GM13976 (cell line): ENCODE measurements at regions not wholly inside any gene's neighbourhood (a gene's known extent, or its start where the extent isn't known, plus 50 kb on each side); places are given as distances from the start of the nearest gene placed in this dataset.
"Not testable (repeated sequence)": the region's sequence is repeated elsewhere in the genome, so short reads cannot be mapped to it uniquely, and the experiment has no call there.

Source experiments
- DNase-seq: peaks from one replicate; pipeline ENCODE4 v3.0.0; 2012; ENCODE audit warnings: low spot score
- in situ Hi-C: fragments of 300-500 bp; cut with MboI; formaldehyde crosslinking; loops from one replicate; pipeline ENCODE4 v1.12.0; 2022; ENCODE audit warnings: low sequenced_read_pairs, mixed read lengths, inconsistent platforms; ENCODE audit not compliant: unreplicated experiment
- TF ChIP-seq, protein P1 (sequence below): IDR thresholded peaks from 2 replicates; pipeline ENCODE4 v1.5.1; 2012; ENCODE audit warnings: borderline replicate concordance, mild to moderate bottlenecking; ENCODE audit not compliant: insufficient read depth; ENCODE audit errors: extremely low read depth, missing control alignments, control extremely low read depth

DNA sequence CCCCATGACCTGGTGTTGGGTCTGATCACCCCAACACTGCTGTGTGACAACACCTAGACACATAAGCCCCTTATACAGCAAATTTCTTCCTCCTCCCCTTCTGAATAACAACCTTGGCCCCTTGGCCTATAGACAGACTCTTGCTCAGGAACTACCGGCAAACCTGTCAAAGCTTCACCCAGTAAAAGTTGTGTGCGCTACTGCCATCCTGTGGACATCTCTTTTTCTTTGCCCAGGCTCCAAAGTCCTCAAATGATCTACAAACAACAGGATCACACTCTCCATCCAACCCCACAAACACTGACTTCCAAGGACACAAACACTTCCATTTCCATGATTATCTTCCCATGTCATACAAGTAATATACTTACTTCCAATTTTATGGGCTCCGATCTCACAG, 1265.8 kb downstream of the RPIA start:
- DNase-seq: peak; percentile 6
- TF ChIP-seq, protein P1, sequence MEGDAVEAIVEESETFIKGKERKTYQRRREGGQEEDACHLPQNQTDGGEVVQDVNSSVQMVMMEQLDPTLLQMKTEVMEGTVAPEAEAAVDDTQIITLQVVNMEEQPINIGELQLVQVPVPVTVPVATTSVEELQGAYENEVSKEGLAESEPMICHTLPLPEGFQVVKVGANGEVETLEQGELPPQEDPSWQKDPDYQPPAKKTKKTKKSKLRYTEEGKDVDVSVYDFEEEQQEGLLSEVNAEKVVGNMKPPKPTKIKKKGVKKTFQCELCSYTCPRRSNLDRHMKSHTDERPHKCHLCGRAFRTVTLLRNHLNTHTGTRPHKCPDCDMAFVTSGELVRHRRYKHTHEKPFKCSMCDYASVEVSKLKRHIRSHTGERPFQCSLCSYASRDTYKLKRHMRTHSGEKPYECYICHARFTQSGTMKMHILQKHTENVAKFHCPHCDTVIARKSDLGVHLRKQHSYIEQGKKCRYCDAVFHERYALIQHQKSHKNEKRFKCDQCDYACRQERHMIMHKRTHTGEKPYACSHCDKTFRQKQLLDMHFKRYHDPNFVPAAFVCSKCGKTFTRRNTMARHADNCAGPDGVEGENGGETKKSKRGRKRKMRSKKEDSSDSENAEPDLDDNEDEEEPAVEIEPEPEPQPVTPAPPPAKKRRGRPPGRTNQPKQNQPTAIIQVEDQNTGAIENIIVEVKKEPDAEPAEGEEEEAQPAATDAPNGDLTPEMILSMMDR: peak; percentile 20
- in situ Hi-C loops: not testable (repeated sequence)

DNA sequence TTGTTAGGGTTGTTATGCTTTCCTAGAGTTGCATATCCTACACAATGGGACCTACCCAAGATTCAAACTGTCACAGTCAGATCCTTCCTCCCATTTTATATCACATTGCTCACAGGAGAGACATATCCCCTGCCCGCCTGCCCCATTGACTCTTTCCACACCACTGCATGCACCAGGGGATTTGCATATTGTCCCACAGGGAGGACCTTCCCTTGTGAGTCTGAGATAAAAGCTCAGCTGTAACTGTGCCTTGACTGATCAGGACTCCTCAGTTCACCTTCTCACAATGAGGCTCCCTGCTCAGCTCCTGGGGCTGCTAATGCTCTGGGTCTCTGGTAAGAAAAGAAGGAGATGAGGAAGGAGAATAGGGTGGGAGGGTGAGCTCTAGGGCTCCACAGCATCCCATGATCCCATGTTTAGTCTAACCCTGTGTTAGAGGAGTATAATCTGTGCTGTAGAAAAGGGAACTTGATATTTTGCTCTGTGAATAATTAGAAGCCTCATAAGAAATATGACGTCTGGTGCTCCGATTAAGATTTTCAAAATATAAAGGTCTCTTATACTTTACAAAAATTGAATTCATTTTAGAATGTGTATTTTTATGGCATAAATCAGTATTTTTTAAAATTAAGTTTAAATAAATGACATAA, 1268.4 kb downstream of the RPIA start:
- in situ Hi-C loops: not testable (repeated sequence)

DNA sequence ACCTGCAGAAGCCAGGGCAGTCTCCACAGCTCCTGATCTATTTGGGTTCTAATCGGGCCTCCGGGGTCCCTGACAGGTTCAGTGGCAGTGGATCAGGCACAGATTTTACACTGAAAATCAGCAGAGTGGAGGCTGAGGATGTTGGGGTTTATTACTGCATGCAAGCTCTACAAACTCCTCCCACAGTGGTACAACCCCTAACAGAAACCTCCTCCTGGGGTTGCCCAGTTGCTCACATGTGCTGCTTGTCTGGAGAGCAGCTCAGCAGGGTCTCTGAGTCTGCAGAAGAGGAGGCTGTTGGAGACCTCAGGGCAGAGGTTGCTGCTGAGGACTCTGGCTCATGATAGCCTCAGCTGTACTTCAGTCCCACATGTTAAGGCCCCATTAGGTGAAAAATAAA, 1269.1 kb downstream of the RPIA start:
- DNase-seq, in situ Hi-C loops: not testable (repeated sequence)

More for the DNA sequence above, 1268.4 kb downstream of the RPIA start:
- DNase-seq: not testable (repeated sequence)

DNA sequence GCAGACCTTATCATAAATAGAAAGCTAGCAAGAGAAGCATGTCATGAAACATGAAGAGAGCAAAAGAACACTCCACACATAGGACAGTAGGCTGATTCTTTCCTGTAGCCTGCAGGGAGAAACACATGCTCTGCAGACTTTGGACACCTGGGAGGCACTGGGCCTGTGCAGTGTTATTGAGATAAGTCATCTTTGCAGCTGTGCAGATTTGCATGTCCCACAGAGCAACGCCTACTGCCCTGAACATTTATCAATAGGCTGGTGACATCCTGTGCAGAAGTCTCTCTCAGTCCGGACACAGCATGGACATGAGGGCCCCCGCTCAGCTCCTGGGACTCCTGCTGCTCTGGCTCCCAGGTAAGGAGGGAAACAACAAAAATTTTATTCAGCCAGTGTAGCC, 1277.1 kb downstream of the RPIA start:
- DNase-seq, in situ Hi-C loops: not testable (repeated sequence)

DNA sequence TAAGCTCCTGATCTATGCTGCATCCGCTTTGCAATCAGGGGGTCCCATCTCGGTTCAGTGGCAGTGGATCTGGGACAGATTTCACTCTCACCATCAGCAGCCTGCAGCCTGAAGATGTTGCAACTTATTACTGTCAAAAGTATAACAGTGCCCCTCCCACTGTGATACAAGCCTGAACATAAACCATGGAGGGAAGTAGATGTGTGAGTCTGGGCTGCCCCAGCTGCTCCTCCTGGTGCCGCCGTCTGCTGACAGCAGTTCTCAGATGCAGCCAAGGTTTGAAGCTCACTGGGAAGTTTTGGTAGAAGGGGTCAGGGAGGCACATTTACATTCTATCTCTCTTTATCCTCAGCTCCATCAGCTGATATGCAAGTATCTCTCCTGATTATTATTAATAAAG, 1277.7 kb downstream of the RPIA start:
- DNase-seq, in situ Hi-C loops: not testable (repeated sequence)

DNA sequence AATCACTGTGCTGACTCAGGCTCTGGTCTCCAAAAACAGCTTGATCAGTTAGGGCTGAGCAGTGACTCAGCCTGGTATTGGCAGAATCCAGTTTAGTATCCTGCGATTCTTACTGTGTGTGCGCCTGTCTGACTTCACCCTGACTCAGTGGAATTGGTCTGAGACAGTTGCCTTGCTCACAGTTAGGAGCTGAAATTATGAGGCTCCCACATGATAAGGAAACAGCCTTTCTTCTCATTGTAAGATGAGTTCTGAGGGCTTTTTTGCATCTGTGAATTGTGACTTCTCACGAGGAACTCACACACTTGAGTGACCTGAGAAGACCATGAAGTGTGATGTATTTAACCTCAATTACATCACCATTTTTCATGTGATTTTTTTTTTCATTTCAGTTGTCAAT, 1282.4 kb downstream of the RPIA start:
- in situ Hi-C loops: not testable (repeated sequence)

DNA sequence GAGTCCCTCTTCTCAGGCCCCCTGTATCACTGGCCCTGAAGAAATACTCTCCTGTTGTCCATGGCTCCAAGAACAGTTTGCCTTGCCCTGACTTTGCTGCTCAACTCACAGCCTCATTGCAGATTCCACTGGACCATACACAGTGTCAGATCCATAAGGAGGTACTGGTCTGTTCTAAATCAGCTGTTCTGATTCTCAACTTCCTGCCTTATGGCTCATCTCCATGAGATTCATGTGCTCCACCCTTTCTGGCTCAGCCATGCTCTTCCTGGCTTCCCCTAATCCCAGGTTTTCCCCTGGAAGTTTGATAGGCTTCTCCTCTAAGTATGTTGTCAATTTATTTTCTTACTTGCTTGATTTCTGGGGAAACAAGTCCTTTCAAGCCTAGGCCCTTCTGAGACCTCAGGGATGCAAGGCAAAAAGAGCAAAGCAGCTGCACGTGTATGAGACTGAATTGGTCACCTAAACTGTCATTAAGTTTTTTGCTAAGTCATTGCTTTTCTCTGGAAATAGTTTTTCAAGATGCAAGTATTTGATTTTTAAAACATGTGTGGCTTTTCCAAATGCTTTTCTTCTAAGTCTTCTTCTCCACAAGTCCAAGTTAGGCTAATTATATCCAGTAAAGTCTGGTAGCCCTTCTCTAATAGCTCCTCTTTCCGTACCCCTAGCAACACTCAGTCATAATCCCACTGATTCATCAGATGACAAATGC, 1288.5 kb downstream of the RPIA start:
- DNase-seq, in situ Hi-C loops: not testable (repeated sequence)

More for the DNA sequence above, 1282.4 kb downstream of the RPIA start:
- DNase-seq: not testable (repeated sequence)

DNA sequence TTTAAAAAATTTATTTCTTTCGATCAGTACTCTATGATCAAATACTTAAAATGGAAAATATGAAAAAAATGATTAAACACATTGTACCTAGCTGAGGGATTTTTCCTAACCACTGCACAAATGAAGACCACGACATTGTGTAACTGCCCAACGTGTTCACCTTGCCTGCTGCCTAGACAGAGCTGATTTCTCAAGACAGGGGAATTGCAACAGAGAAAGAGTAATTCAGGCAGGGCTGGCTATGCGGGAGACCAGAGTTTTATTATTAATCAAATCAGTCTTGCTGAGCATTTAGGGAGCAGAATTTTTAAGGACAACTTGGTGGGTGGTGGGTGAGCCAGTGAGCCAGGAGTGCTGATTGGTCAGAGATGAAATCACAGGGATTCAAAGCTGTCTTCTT, 1290.8 kb downstream of the RPIA start:
- DNase-seq, in situ Hi-C loops: not testable (repeated sequence)

DNA sequence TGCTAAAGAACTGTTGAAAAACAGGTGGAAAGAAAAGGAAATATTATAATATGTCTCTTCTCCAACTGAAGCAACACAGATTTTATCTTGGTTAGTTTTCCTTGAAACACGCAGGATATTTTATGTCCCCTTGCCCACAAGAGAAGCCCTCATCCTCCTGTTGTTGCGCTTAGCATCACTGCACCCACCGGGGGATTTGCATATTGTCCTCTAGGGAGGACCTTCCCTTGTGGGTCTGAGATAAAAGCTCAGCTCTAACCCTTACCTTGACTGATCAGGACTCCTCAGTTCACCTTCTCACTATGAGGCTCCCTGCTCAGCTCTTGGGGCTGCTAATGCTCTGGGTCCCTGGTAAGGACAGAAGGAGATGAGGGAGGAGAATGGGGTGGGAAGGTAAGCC, 1294.2 kb downstream of the RPIA start:
- in situ Hi-C loops, DNase-seq: not testable (repeated sequence)

DNA sequence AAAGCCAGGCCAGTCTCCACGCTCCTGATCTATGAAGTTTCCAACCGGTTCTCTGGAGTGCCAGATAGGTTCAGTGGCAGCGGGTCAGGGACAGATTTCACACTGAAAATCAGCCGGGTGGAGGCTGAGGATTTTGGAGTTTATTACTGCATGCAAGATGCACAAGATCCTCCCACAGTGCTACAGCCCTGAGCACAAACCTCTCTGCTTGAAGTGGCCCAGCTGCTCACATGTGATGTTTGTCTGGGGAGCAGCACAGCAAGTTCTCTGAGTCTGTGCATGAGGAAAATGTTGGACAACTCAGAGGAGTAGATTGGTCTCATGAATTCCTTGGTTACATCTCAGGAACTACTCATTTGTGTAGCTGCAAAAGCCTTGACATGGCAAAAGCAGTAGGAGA, 1295.1 kb downstream of the RPIA start:
- DNase-seq, in situ Hi-C loops: not testable (repeated sequence)

DNA sequence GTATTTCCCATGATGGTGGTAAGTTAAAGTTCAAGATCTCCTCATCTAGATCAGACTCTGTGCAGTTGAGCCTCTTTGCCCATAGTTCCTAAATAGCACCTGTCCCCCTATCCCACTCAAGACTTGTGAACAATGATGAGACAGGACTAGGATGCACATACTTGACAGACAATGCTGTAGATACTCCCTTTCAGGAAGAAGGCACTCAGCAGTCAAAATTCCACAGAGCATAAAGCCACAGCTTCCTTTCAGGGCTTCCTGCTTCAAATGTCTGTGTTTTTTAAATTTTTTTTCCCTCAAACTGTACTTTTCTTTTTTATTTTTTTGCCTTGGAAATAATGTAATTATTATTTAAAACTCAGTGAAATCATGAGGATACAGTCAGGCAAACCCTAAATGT, 1305.3 kb downstream of the RPIA start:
- in situ Hi-C loops, DNase-seq: not testable (repeated sequence)

DNA sequence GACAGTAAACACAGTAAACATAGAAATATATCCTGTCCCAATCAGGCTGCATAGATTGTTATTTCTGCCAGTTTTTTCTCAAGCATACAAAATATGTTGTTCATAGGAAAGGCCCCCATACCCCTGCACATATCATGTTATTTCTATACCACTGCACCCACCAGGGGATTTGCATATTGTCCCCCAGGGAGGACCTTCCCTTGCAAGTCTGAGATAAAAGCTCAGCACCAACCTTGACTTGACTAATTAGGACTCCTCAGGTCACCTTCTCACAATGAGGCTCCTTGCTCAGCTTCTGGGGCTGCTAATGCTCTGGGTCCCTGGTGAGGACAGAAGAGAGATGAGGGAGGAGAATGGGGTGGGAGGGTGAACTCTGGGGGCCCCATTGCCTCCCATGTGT, 1313.1 kb downstream of the RPIA start:
- in situ Hi-C loops, DNase-seq: not testable (repeated sequence)

DNA sequence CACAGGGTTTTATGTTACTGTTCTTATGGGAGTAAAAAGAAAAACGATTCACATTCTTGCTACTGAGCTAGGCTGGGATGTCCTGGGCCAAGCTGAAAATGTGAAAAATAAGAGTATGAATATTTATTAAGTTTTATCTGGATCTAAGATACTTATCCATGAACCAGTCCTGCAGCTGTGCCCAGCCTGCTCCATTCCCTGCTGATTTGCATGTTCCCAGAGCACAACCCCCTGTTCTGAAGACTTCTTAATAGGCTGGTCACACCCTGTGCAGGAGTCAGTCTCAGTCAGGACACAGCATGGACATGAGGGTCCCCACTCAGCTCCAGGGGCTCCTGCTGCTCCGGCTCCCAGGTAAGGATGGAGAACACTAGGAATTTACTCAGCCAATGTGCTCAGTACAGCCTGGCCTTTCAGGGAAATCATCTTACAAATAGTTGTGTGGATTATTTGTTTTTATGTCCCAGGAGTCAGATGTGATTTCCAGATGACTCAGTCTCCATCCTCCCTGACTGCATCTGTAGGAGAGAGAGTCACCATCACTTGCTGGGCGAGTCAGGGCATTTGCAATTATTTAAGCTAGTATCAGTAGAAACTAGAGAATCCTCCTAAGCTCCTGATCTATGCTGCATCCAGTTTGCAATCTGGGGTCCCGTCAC, 1319.1 kb downstream of the RPIA start:
- DNase-seq, in situ Hi-C loops: not testable (repeated sequence)

DNA sequence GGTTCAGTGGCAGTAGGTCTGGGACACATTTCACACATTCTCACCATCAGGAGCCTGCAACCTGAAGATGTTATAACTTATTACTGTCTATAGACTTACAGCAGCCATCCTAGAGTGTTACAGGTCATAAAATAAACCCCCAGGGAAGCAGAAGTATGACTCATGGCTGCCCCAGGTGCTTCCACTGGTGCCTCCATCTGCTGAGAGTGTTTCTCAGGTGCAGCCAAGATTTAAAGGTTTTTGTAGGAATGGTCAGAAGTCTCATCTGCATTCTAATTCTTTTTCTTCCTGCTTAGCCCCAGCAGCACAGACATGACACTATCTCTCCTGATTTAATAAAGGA, 1319.6 kb downstream of the RPIA start:
- in situ Hi-C loops, DNase-seq: not testable (repeated sequence)

DNA sequence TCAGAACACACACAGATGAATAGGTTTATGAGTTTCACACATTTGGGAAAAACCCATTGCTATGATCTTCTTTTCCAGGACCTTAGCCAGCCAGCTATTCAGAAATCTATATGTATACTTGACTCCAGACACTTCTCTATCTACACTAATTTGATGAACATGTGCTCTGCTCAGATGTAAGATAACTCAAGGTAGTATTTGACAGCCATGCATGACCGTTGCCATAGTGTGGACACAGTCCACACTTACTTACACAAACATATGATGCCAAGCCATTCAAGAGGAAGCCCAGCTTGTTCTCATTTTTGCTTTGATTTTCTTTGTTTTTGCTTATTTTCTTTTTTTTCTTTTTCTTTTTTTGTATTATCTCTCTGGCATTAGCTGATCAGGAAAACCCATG, 1328.4 kb downstream of the RPIA start:
- DNase-seq: not testable (repeated sequence)

DNA sequence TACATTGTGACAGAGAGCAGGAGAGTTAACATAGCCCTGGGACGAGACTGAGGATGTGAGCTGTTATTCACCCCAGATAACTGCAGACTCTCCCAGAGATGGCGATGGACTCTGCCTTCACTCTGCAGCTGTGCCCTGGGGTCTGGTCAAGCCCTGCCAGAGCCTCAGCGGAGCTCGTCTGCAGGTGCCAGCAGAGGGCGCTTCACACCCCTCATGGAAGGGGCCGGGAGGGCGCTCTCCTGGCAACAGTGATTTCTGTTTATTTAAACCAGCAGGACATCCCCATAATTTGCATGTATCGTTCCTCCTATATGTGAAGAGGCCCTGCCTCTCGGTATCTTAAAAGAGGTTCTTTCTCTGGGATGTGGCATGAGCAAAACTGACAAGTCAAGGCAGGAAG, 1329.8 kb downstream of the RPIA start:
- in situ Hi-C loops, DNase-seq: not testable (repeated sequence)

More for the DNA sequence above, 1328.4 kb downstream of the RPIA start:
- in situ Hi-C loops: not testable (repeated sequence)

DNA sequence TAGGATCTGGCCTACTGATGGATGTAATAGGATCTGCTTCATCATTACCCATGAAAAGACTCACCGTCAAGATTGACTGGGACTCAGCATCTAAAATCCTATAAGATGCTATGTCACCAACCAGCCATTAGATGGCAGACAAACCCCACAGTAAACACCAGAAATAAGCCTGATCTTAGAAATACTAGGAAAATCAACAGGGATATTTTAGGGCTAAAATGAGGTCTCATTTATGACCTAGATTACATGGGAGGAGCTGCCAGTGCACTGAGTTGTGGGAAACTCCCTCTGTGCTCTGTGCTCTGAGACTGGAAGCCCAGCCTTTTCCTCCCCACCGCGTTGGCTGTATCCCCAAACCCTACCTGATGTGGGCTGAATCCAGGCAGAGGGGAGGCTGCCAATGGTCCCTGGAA, 1335.8 kb downstream of the RPIA start:
- DNase-seq, in situ Hi-C loops: not testable (repeated sequence)
